GM18861 (cell line): ENCODE measurements at regions not wholly inside any gene's neighbourhood (a gene's known extent, or its start where the extent isn't known, plus 50 kb on each side); places are given as distances from the start of the nearest gene placed in this dataset.

ENCODE experiments used
- ATAC-seq: cut with Tn5 transposase; IDR thresholded peaks from one replicate; pipeline ENCODE4 v1.9.1; 2021; ENCODE audit not compliant: unreplicated experiment

DNA sequence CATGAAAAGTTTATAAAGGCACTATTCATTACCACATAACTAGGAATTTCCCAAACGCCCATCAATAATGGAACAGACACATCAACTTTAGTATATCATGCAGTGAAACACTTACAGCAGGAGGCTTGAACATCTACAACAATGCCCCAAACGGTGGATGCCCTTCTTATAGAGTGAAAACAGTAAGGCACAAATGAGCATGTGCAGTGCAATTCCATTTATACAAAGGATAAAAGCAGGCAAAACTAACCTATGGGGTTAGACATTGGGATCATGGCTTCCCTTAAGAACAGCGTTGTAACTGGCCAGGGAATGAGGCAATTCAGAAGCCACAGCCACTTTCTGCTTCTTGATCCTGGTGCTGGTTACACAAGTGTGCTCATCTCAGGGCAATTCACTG lies 1363.0 kb downstream of the TBC1D22A start:
- ATAC-seq = no peak

- ATAC-seq = no peak
Measured at GRCh38 chr22:48121984-48122383, 1359.5 kb downstream of the TBC1D22A start.

- no peak for ATAC-seq
Measured at GRCh38 chr22:48118654-48119053, 1356.2 kb downstream of the TBC1D22A start.

GRCh38 chr22:48116871-48117270 lies 1354.4 kb downstream of the TBC1D22A start:
- no peak for ATAC-seq

GRCh38 chr22:48112687-48113521 lies 1350.5 kb downstream of the TBC1D22A start:
- ATAC-seq = no peak

DNA sequence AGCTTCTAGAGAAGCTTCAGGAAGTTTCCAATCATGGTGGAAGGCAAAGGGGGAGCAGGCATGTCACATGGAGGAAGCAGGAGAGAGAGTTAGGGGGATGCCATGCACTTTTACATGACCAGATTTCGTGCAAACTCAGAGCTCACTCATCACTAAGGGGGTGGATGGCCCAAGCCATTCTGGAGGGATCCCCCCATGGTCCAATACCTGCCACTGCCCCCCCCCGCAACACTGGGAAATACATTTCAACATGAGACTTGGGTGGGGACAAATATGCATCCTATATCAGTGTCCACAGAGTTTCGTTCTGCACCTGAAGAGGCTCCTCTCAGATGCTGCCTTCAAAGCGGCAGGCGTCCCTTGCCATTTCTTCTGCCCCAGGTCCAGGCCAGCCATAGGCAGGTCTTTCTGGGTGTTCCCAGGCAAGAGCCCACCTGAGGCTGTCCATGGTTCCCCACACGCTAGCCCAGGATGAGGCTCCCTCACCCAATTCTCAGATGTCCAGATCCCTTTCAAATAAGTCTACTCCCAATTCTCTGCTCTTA lies 1344.3 kb downstream of the TBC1D22A start:
- no peak for ATAC-seq

DNA sequence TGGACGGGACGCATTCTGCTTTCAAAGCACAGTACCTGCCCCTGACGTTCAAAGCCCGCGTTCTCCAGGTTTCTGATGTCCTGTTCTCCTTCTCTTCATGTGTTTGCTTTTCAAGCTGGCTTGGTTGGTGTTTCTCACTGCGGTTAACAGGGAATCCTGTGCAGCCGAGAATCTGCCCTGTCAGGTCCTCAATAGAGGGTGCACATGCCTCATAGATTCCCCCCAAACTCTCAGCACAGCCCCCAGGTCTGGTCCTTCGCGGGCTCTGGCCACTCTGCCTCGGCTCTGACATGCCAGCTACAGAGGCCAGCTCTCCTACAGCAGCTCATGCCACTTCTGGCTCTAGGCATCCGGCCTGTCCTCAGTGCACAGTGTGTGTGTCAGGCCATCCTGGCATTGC lies 1343.8 kb downstream of the TBC1D22A start:
- no peak for ATAC-seq

DNA sequence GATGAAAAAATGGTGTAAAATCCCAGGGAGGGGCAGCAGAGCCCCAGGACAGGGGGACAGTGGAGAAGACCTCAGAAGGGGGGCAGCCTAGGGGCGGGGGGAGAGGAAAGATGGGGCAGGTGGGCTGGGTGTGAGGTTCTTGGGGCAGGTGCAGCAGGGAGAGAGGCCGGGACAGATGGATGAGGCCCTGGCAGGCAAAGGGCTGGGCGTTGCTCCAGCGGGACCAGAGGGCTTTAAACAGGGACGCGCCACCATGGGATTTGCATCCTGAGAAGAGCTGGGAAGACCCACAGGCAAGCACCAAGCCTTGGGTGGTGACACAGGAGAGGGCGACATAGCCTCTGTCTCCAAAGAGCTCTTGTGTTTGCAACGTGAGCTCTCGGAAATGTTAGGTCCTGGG lies 1342.8 kb downstream of the TBC1D22A start:
- ATAC-seq = no peak

DNA sequence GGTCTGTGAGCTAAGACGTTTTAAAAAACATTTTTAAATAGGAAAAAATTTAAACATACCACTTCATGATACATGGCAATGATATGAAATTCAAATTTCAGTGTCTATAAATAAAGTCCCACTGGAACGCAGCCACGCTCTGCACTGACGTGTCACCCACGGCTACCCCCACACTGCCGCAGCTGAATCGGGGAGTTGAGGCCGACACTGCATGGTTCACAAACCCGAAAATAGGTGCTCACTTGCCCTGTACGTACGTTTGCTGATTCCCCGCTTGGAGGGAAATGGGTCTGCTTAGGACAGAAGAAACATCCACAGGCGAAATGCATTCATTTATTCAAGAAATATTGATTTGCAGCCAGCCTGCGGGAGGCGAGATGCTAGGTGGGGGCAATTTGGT lies 1342.3 kb downstream of the TBC1D22A start:
- no peak for ATAC-seq

GRCh38 chr22:48104102-48104738 lies 1341.8 kb downstream of the TBC1D22A start:
- no peak for ATAC-seq

DNA sequence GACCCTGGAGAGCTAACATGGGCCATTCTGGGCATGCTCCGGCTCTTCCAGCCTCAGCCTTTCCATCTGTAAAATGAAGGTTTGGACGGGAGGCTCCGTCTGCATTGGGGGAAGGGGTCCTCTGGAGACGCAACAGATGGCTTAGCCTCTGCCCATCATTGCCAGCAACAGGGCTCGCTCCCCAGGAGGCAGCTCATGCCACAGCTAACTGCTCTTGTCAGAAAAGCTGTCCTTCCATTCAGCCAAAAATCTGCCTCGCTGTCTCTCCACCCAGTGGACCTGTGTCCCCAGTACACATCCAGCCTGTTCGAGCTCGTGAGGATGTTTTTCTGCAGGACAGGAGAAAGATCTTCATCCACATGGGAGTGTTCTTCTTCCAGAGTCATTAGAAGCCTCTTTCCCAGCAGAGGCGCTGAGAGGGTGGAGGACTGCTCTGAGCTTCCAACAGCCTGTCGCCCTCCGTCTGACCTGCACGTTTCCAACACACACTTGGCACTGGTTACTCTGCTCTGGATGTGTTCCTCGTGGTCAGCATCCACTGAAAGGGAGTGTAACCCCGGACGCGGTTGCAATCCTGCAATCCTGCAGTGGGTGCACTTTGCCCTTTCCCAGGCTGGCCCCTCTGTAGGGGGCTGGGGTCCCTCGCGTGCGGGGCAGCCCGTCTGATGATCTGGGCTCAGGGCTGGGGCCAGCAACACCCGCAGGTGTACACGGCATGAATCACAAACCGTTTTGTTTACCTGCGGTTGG lies 1340.9 kb downstream of the TBC1D22A start:
- ATAC-seq = no peak

DNA sequence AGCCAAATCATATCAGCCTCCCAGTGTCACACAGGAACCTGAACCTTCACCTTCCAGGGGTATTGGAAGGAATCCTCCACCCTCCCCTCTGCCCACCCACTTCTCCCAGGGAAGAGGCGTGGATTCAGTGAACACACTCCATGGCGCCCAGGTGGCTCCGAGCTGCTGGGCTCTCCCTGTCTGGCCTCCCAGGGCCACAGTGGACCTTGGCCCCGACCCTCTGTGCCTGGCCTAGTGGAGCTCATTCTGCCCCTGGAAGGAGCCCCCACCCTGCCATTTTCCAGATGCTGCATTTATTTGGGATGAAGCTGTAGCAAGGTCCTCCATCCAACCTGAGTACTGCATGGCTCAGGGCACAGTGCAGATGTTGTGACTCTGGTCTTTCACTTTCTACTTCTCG lies 1340.1 kb downstream of the TBC1D22A start:
- ATAC-seq = no peak

DNA sequence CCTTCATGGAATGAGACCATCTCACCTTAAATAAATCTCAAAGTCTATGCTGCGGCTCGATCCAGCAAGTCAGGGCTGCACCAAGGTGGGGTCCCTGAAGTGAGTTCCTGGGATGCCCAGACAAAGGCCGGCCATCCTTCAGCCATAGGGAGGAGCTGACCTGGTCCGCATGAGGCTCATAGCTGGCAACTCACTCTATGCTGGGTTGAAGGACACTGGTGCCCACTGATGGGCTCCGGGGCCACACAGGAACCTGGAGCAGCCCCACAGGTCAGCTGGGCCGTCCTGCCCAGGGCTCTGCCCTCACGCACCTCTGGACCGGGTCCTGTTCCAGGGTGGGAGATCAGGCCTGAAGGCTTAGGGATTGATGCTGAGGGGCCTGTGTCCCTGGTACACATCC lies 1339.3 kb downstream of the TBC1D22A start:
- no peak for ATAC-seq

- no peak for ATAC-seq
Measured at GRCh38 chr22:48100685-48101417, 1338.4 kb downstream of the TBC1D22A start.

GRCh38 chr22:48099671-48100070 lies 1337.2 kb downstream of the TBC1D22A start:
- ATAC-seq = no peak

DNA sequence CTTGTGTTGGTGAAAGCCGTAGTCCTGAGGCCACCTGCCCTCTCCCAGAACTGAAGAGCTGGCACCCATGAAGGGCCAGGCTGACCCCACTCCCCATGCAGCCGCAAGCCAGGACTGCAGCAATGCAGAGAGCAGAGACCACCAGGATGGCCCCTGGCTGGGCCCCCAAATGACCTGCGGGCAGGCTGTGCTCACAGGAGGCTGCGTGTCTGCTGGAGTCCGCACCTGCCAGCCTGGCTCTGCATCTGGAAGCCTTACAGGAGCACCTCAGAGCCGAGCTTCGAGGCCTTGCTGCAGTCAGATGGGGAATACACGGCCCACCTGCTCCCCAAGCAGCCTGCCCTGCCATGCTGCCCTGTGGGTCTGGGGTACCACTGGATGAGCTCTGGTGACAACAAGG lies 1336.8 kb downstream of the TBC1D22A start:
- no peak for ATAC-seq

GRCh38 chr22:48098921-48099245 lies 1336.4 kb downstream of the TBC1D22A start:
- ATAC-seq = no peak

GRCh38 chr22:48098243-48098920 lies 1335.9 kb downstream of the TBC1D22A start:
- peak; percentile 73 for ATAC-seq

DNA sequence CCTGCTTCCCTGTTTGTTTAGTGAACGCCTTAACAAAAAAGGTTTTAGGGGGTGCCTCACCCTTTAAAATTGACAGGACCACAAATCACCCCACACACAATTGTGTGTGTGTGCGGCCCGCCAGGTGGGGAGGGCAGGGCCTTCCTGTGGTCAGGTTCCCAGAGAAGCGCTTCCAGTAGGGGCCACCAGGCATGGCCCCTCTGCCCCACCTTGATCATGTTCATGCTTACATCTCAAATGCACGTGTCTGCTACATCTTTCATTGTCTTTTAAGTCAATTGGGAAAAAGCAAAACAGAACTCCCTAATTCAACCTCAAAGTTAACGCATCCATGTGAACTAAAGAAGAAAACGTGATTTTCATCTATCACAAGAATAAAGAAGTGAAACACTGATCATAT lies 1335.3 kb downstream of the TBC1D22A start:
- no peak for ATAC-seq

DNA sequence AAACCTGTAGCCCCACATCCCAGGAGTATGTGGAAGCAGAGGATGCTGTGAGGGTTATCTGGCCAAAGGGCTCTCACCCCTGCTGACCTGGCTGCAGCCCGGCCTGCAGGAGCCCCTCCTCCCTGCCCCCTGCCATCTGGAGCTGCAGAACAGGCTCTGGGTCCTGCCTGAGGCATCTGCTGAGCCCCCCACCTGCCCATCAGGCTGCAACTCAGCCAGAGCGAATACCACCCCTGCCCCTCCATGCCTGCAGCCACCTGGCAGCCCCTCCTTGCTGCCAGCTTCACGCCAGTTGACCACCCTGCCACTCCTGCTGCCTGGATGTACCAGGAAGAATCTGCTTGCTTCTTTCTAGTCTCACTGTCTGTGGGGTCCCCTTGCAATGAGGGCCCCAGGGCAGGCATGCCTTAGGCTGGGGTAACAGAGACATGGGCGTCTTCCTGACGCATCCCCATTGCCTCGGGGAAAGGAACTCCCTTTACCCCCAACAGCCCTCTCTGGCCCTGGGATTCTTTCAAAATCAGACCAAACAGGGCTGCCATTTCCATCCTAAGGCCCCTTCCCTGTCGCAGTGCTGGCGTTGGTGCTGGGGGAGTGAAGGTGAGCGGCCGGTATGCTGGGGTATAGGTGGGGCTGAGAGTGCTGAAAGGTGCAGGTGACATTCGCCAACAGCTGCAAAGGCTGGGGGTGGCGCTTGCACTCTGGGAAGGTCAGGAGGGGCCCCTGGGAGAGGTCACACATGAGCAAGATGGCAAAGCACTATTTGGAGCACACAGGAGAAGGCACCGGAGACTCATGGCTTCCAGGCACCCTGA lies 1334.6 kb downstream of the TBC1D22A start:
- ATAC-seq = no peak
